Caki2 (cell line): ENCODE measurements at regions not wholly inside any gene's neighbourhood (a gene's known extent, or its start where the extent isn't known, plus 50 kb on each side); places are given as distances from the start of the nearest gene placed in this dataset.

Experiments used
- DNase-seq: peaks from one replicate; pipeline ENCODE4 v3.0.0-alpha.2; 2015; ENCODE audit warnings: low read depth
- in situ Hi-C: cut with HindIII; loops from 2 replicates; pipeline ENCODE4 v1.10.0; 2016; ENCODE audit warnings: low sequenced_read_pairs, low pct_unique_long_range_greater_than_20kb, mixed read lengths

- no peak for DNase-seq
- in situ Hi-C loops, result no loop called here
Observed at GRCh38 chr16:85988723-85989313, 89.9 kb downstream of the IRF8 start.

- no peak for DNase-seq
- in situ Hi-C loops, result no loop called here
Observed at GRCh38 chr16:85989376-85989775, 90.4 kb downstream of the IRF8 start.

- DNase-seq, result no peak
- in situ Hi-C loops, result no loop called here
Observed at GRCh38 chr16:85989863-85990643, 91.1 kb downstream of the IRF8 start.

GRCh38 chr16:85990861-85991301 lies 91.9 kb downstream of the IRF8 start:
- in situ Hi-C loops, result no loop called here
- no peak for DNase-seq

- DNase-seq, result no peak
- in situ Hi-C loops, result no loop called here
Observed at GRCh38 chr16:85991425-85991824, 92.5 kb downstream of the IRF8 start.

GRCh38 chr16:85991856-85992255 lies 92.9 kb downstream of the IRF8 start:
- in situ Hi-C loops, result no loop called here
- DNase-seq, result no peak

- in situ Hi-C loops, result no loop called here
- no peak for DNase-seq
Observed at GRCh38 chr16:85992359-85992758, 93.4 kb downstream of the IRF8 start.

GRCh38 chr16:85992779-85993178 lies 93.8 kb downstream of the IRF8 start:
- DNase-seq, result no peak
- in situ Hi-C loops, result no loop called here

GRCh38 chr16:85994492-85995490 lies 95.8 kb downstream of the IRF8 start:
- DNase-seq, result no peak
- in situ Hi-C loops, result no loop called here

- in situ Hi-C loops, result no loop called here
- DNase-seq, result no peak
Observed at GRCh38 chr16:85995541-85996423, 96.8 kb downstream of the IRF8 start.

GRCh38 chr16:85996843-85997242 lies 97.9 kb downstream of the IRF8 start:
- DNase-seq, result no peak
- in situ Hi-C loops, result no loop called here

- DNase-seq, result no peak
- in situ Hi-C loops, result no loop called here
Observed at GRCh38 chr16:85998171-85998867, 99.4 kb downstream of the IRF8 start.

- no peak for DNase-seq
- in situ Hi-C loops, result no loop called here
Observed at GRCh38 chr16:85998868-85999729, 100.1 kb downstream of the IRF8 start.

GRCh38 chr16:85999778-86000177 lies 100.8 kb downstream of the IRF8 start:
- DNase-seq, result no peak
- in situ Hi-C loops, result no loop called here

- in situ Hi-C loops, result no loop called here
- DNase-seq, result no peak
Observed at GRCh38 chr16:86002178-86002900, 103.4 kb downstream of the IRF8 start.

- in situ Hi-C loops, result no loop called here
- no peak for DNase-seq
Observed at GRCh38 chr16:86007524-86007923, 108.6 kb downstream of the IRF8 start.
